Nephron (organoid): ENCODE measurements at regions not wholly inside any gene's neighbourhood (a gene's known extent, or its start where the extent isn't known, plus 50 kb on each side); places are given as distances from the start of the nearest gene placed in this dataset.
A peak's percentile ranks its signal among the peaks of the same experiment; 100 is the strongest.

Source experiments
- H3K27ac Mint-ChIP-seq, 3 experiments: 2 replicates each; pipeline ENCODE4 v1.8.0; 2020; ENCODE audit warnings: mixed read lengths in 3 of 3, mild to moderate bottlenecking in 2 of 3, moderate library complexity in 1 of 3
- H3K27me3 Mint-ChIP-seq: 2 replicates; pipeline ENCODE4 v1.8.0; 2021; ENCODE audit warnings: low read depth, mild to moderate bottlenecking, moderate library complexity, mixed read lengths
- H3K36me3 Mint-ChIP-seq: 2 replicates; pipeline ENCODE4 v1.8.0; 2020; ENCODE audit warnings: low read depth, mixed read lengths
- H3K4me1 Mint-ChIP-seq: 2 replicates; pipeline ENCODE4 v1.8.0; 2020; ENCODE audit warnings: mixed read lengths
- H3K4me3 Mint-ChIP-seq, 3 experiments: 2 replicates each; pipeline ENCODE4 v1.8.0; 2020; ENCODE audit warnings: mild to moderate bottlenecking in 3 of 3, mixed read lengths in 3 of 3, moderate library complexity in 2 of 3
- H3K9me3 Mint-ChIP-seq: 2 replicates; pipeline ENCODE4 v1.8.0; 2020; ENCODE audit warnings: mixed read lengths
- CTCF ChIP-seq, 3 experiments: fragments of 200-600 bp; sonication (generic); IDR thresholded peaks; one replicate each; pipeline ENCODE4 v1.5.0; 2021; ENCODE audit warnings: antibody characterized with exemption in 3 of 3; ENCODE audit not compliant: unreplicated experiment in 3 of 3

GRCh38 chr18:64207820-64208219 lies 58.9 kb upstream of the LINC00305 start:
- Mint-ChIP-seq H3K4me3 (no peak overlapping the region), H3K9me3 (no peaks in the 10 kb centered on the region)

GRCh38 chr18:64203295-64203694 lies 54.4 kb upstream of the LINC00305 start:
- H3K4me3 Mint-ChIP-seq = no peak overlapping the region
- H3K9me3 Mint-ChIP-seq = no peaks in the 10 kb centered on the region
- H3K36me3 Mint-ChIP-seq = no peaks in the 10 kb centered on the region
- peaks cover 31% of the 10 kb centered on the region for H3K4me1 Mint-ChIP-seq
- TF ChIP-seq CTCF (IDR thresholded peaks at IDR 0.05; ENCODE audit: unreplicated experiment in 3 of 3) = no peak
- peak overlapping the region; percentile 81 to 87 (median 84) for H3K27ac Mint-ChIP-seq
- H3K27me3 Mint-ChIP-seq = no peaks in the 10 kb centered on the region

More at GRCh38 chr18:64207820-64208219, 58.9 kb upstream of the LINC00305 start:
- TF ChIP-seq CTCF (IDR thresholded peaks at IDR 0.05; ENCODE audit: unreplicated experiment in 3 of 3) = no peak
- H3K36me3 Mint-ChIP-seq = no peaks in the 10 kb centered on the region
- no peak overlapping the region for H3K27ac Mint-ChIP-seq
- H3K27me3 Mint-ChIP-seq = no peaks in the 10 kb centered on the region
- H3K4me1 Mint-ChIP-seq = peaks cover 22% of the 10 kb centered on the region

GRCh38 chr18:64202863-64203262 lies 54.0 kb upstream of the LINC00305 start:
- no peaks in the 10 kb centered on the region for H3K36me3 Mint-ChIP-seq

DNA sequence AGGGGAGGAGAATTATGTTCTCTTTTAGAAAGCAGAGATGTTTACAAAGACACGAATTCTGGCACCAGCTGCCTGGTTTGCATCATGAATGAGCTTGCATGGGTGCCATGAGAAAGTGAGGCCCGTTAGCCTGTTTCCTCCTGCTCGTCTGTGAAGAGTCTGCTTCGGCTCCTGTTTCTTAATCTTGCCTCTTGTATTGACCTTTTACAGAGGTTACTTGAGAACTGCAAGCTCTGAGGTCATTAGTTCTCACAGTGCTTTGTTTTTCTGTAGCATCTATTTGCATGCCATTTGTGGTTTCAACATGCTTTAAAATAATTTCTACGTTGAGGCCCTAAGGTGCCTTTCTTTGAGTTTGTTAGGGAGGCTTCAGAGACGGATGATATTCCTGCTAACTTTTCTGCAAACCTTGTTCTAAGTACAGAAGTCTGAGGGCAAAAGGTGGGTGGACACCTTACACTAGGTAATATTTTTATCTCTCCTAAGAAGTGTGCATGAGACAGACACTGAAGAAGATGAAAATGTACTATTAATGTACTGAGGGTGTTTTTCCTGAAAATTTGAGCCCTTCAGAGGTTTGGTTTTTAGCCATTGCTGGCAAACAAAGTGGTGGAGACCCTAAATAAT lies 53.4 kb upstream of the LINC00305 start:
- Mint-ChIP-seq H3K4me1 (peaks cover 31% of the 10 kb centered on the region), H3K27me3 (no peaks in the 10 kb centered on the region), H3K36me3 (no peaks in the 10 kb centered on the region), H3K9me3 (no peaks in the 10 kb centered on the region), H3K4me3 (no peak overlapping the region), H3K27ac (peak overlapping the region; percentile 81 to 87 (median 84))
- no peak for TF ChIP-seq CTCF (IDR thresholded peaks at IDR 0.05; ENCODE audit: unreplicated experiment in 3 of 3)

More at GRCh38 chr18:64202863-64203262, 54.0 kb upstream of the LINC00305 start:
- peaks cover 31% of the 10 kb centered on the region for H3K4me1 Mint-ChIP-seq
- H3K4me3 Mint-ChIP-seq = no peak overlapping the region
- no peaks in the 10 kb centered on the region for H3K9me3 Mint-ChIP-seq
- TF ChIP-seq CTCF (IDR thresholded peaks at IDR 0.05; ENCODE audit: unreplicated experiment in 3 of 3) = no peak
- H3K27ac Mint-ChIP-seq = peak overlapping the region; percentile 81 to 87 (median 84)
- H3K27me3 Mint-ChIP-seq = no peaks in the 10 kb centered on the region

DNA sequence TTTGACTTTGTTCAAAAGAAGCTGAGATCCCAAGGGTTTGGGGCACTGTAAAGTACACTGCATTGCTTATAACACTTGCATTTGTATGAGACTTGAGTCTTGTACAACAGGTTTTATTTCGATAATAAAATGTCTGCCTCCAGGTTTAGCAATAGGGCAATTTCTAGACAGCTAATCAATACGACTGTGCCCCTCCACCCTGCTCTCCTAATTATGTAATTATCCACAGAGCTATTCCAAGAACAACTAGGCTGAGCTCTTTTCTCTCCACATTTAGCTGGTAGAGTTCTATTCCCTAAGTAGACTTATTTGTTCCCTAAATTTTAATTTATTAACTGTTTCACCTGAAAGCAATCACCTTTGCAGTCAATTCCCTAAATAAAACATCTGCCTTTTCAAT lies 52.9 kb upstream of the LINC00305 start:
- Mint-ChIP-seq H3K4me1 (peaks cover 31% of the 10 kb centered on the region), H3K9me3 (no peaks in the 10 kb centered on the region), H3K4me3 (no peak overlapping the region), H3K27ac (peak overlapping the region in 2 of 3 experiments; percentile 81 to 84), H3K36me3 (no peaks in the 10 kb centered on the region), H3K27me3 (no peaks in the 10 kb centered on the region)
- no peak for TF ChIP-seq CTCF (IDR thresholded peaks at IDR 0.05; ENCODE audit: unreplicated experiment in 3 of 3)

DNA sequence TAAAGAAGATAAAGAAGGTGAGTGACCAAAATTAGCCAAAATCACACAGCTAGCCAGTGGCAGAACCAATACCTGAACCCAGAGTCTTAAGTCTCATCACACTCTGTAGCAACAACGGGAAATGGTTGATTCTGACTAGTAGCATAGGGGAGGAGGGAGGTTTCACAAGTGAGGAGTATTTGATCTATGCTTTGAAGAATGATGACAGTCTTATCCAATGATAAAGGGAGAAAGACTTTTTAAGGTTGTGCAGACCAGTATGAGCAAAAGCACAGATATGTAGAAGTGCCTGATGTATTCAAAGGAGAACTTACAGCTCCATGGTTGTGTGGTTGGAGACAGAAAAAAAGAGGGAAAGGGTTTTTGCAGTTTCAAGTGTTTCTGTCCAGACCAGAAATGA lies 50.7 kb upstream of the LINC00305 start:
- H3K4me1 Mint-ChIP-seq = peaks cover 31% of the 10 kb centered on the region
- H3K4me3 Mint-ChIP-seq = no peak overlapping the region
- H3K36me3 Mint-ChIP-seq = no peaks in the 10 kb centered on the region
- no peak overlapping the region for H3K27ac Mint-ChIP-seq
- no peaks in the 10 kb centered on the region for H3K9me3 Mint-ChIP-seq
- H3K27me3 Mint-ChIP-seq = peaks cover 3% of the 10 kb centered on the region
- no peak for TF ChIP-seq CTCF (IDR thresholded peaks at IDR 0.05; ENCODE audit: unreplicated experiment in 3 of 3)
